ENCODE measurements at regions not wholly inside any gene's neighbourhood (a gene's known extent, or its start where the extent isn't known, plus 50 kb on each side); places are given as distances from the start of the nearest gene placed in this dataset.
A peak's percentile ranks its signal among the peaks of the same experiment; 100 is the strongest.

DNA sequence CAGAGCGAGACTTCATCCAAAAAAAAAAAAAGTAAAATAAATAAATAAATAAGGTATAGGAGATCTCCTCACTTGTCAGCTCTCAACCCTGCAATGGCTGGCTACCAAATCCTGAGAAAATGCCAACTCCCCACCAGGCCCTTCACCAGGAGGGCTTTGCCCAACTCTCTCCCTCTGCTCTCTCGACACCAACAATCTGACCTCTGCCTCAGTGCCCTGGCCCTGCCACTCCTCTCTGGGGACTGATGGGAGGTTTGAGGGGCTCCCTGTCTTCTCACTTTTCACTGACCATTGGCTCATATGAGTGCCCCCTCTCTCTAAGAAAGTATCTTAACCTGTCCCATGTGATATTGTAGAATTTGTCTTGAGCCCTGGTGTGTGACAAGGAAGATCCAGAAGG lies 52.6 kb upstream of the SH3PXD2B start:
- FAIRE-seq = no peak

More for the DNA sequence above, 52.6 kb upstream of the SH3PXD2B start:
- Histone ChIP-seq H3K4ac (replicated peaks; ENCODE audit: insufficient read length, low read depth, low read length) (no peak overlapping the region), H2BK15ac (ENCODE audit: low read length) (no peak overlapping the region), H2BK5ac (ENCODE audit: low read depth, low read length) (no peak overlapping the region), H3K18ac (ENCODE audit: extremely low read depth, low read length) (no peak overlapping the region), H3K27ac (ENCODE audit: low read depth, low read length) (no peak overlapping the region), H4K91ac (replicated peaks; ENCODE audit: insufficient read length, low read length) (no peak overlapping the region), H3K27me3 (replicated peaks in 1 of 4; ENCODE audit: control insufficient read depth in 3 of 4, extremely low read depth in 1 of 4, insufficient read depth in 3 of 4, low read length in 3 of 4) (peaks cover 0 to 2% (median 1%) of the 10 kb centered on the region in 4 experiments; a peak in 3 of 7 replicates), H3K36me3 (ENCODE audit: control insufficient read depth in 2 of 4, insufficient read depth in 4 of 4, low read length in 3 of 4) (no peaks in the 10 kb centered on the region), H3K23ac (ENCODE audit: insufficient read length) (no peak overlapping the region), H2BK12ac (ENCODE audit: low read depth, low read length) (no peak overlapping the region), H4K5ac (ENCODE audit: insufficient read length, low read depth, low read length) (no peak overlapping the region), H2BK20ac (ENCODE audit: low read length) (no peak overlapping the region), H3K79me1 (ENCODE audit: low read depth, low read length) (no peaks in the 10 kb centered on the region), H3K4me3 (ENCODE audit: extremely low read depth in 1 of 4, insufficient read depth in 2 of 4, low read depth in 3 of 4, low read length in 4 of 4) (no peak overlapping the region), H3K79me2 (ENCODE audit: control insufficient read depth in 1 of 2, insufficient read depth in 2 of 2, low read length in 2 of 2) (no peaks in the 10 kb centered on the region), H3K4me2 (ENCODE audit: insufficient read depth in 1 of 2, low read depth in 2 of 2, low read length in 2 of 2) (no peak overlapping the region), H4K20me1 (replicated peaks in 1 of 2; ENCODE audit: control insufficient read depth in 1 of 2, insufficient read depth in 2 of 2, low read length in 2 of 2) (no peaks in the 10 kb centered on the region), H2BK120ac (replicated peaks; ENCODE audit: low read depth, low read length) (no peak overlapping the region), H3K9ac (replicated peaks in 1 of 4; ENCODE audit: extremely low read depth in 1 of 4, low read depth in 3 of 4, low read length in 3 of 4) (no peak overlapping the region), H2AFZ (ENCODE audit: low read length) (no peak overlapping the region), H3K56ac (replicated peaks; ENCODE audit: insufficient read length, low read depth, low read length) (no peak overlapping the region), H3K4me1 (replicated peaks in 1 of 4; ENCODE audit: control insufficient read depth in 3 of 4, insufficient read depth in 4 of 4, low read length in 3 of 4) (peaks cover 0 to 4% (median 2%) of the 10 kb centered on the region in 4 experiments; a peak in 4 of 7 replicates), H2AK5ac (ENCODE audit: low read depth, low read length) (no peak overlapping the region), H3K14ac (ENCODE audit: insufficient read length) (no peak overlapping the region), H3K23me2 (ENCODE audit: low read depth, low read length) (no peaks in the 10 kb centered on the region), H4K8ac (ENCODE audit: extremely low read depth, insufficient read depth, low read length) (no peak overlapping the region), H3K9me3 (ENCODE audit: insufficient read depth in 2 of 2, low read depth in 1 of 2, low read length in 1 of 2) (peaks cover 0 to 4% of the 10 kb centered on the region in 2 experiments; a peak in 1 of 4 replicates)
- DNase-seq (ENCODE audit: low read depth in 1 of 2, low spot score in 2 of 2) = peak in 1 of 2 experiments; percentile 14
- no peak for TF ChIP-seq SIX5 (IDR thresholded peaks at IDR 0.05; ENCODE audit: low read depth, low read length)
- TF ChIP-seq CEBPB (IDR thresholded peaks at IDR 0.05; ENCODE audit: low read depth, low read length) = no peak
- TF ChIP-seq KDM4A (IDR thresholded peaks at IDR 0.05; ENCODE audit: low read depth, low read length, severe bottlenecking) = no peak
- WGBS, 2 experiments (ENCODE audit: extremely low coverage in 1 of 2, insufficient coverage in 1 of 2, insufficient read length in 1 of 2, insufficient replicate concordance in 2 of 2, low coverage in 1 of 2, low lambda C conversion rate in 2 of 2, missing lambda C conversion rate in 1 of 2) = 100% methylated on average over 2 of the region's 2 CpGs; no CpG with 5 or more reads in 1 of the 2 experiments
- ChIA-PET CTCF (ENCODE audit: partially characterized antibody) (interaction anchor here (0.7 to 0.9 kb wide), 2 partner anchors 28 to 602 kb away, joined by 3 read pairs; no protein-coding TSS in a partner anchor), POLR2A (ENCODE audit: partially characterized antibody) (no interaction called here)

All from H1 (cell line).